CD14-positive monocyte (primary cell): ENCODE measurements at regions not wholly inside any gene's neighbourhood (a gene's known extent, or its start where the extent isn't known, plus 50 kb on each side); places are given as distances from the start of the nearest gene placed in this dataset.

Experiments
- DNase-seq, 3 donors: peaks; one replicate each; pipeline ENCODE4 v3.0.0-alpha.2; 2011 to 2022
- H2AFZ ChIP-seq: 2 replicates; pipeline ENCODE4 v1.6.0; 2012; ENCODE audit warnings: mild to moderate bottlenecking, low read depth, low read length, inconsistent platforms; ENCODE audit not compliant: insufficient read depth, poor library complexity, severe bottlenecking
- H3K27ac ChIP-seq, 2 donors: 1 replicate in 1 of 2; 2 replicates in 1 of 2; pipeline ENCODE4 v1.5.1; 2012 to 2013; ENCODE audit warnings: low read length in 2 of 2, control low read depth in 1 of 2, inconsistent platforms in 1 of 2, low read depth in 1 of 2, mild to moderate bottlenecking in 1 of 2
- H3K27me3 ChIP-seq, 2 donors: one replicate each; pipeline versions ENCODE4 v1.6.0 to v1.6.1; 2011 to 2013; ENCODE audit warnings: low read length in 2 of 2; ENCODE audit not compliant: control insufficient read depth in 2 of 2, insufficient read depth in 2 of 2
- H3K36me3 ChIP-seq, 2 donors: replicated peaks in 1 of 2; 1 replicate in 1 of 2; 2 replicates in 1 of 2; pipeline versions ENCODE4 v1.5.1 to v1.6.1; 2012 to 2013; ENCODE audit warnings: low read length in 2 of 2, control low read depth in 1 of 2, inconsistent platforms in 1 of 2, mild to moderate bottlenecking in 1 of 2; ENCODE audit not compliant: insufficient read depth in 2 of 2, control insufficient read depth in 1 of 2
- H3K4me1 ChIP-seq, 2 donors: 1 replicate in 1 of 2; 2 replicates in 1 of 2; pipeline versions ENCODE4 v1.5.1 to v1.6.1; 2012 to 2013; ENCODE audit warnings: low read length in 2 of 2, control low read depth in 1 of 2, inconsistent platforms in 1 of 2, mild to moderate bottlenecking in 1 of 2, moderate library complexity in 1 of 2; ENCODE audit not compliant: insufficient read depth in 2 of 2, control insufficient read depth in 1 of 2
- H3K4me2 ChIP-seq: replicated peaks from 2 replicates; pipeline ENCODE3; 2012; ENCODE audit warnings: low read length, moderate library complexity, mild to moderate bottlenecking; ENCODE audit not compliant: poor library complexity, severe bottlenecking; ENCODE audit errors: extremely low read depth
- H3K4me3 ChIP-seq, 3 experiments: fragments of 200-600 bp in 1 of 3; sonication (generic) in 1 of 3; replicated peaks in 1 of 3; 1 replicate in 2 of 3; 2 replicates in 1 of 3; pipeline ENCODE4 v1.5.1; 2011 to 2013; ENCODE audit warnings: low read length in 3 of 3, mild to moderate bottlenecking in 3 of 3, control low read depth in 2 of 3, low read depth in 2 of 3, inconsistent platforms in 1 of 3, moderate library complexity in 1 of 3
- H3K79me2 ChIP-seq: 2 replicates; pipeline ENCODE4 v1.6.0; 2012; ENCODE audit warnings: mild to moderate bottlenecking, control low read depth, inconsistent platforms, low read length, moderate library complexity; ENCODE audit not compliant: insufficient read depth
- H3K9ac ChIP-seq: 2 replicates; pipeline ENCODE4 v1.6.0; 2017; ENCODE audit warnings: low read length, mild to moderate bottlenecking; ENCODE audit not compliant: insufficient read depth, poor library complexity, severe bottlenecking
- H3K9me3 ChIP-seq, 2 donors: replicated peaks in 1 of 2; 1 replicate in 1 of 2; 2 replicates in 1 of 2; pipeline versions ENCODE4 v1.5.1 to v1.6.1; 2012 to 2013; ENCODE audit warnings: low read length in 2 of 2, control low read depth in 1 of 2; ENCODE audit not compliant: control insufficient read depth in 1 of 2, insufficient read depth in 1 of 2
- H4K20me1 ChIP-seq: 2 replicates; pipeline ENCODE4 v1.6.0; 2012; ENCODE audit warnings: mild to moderate bottlenecking, low read length, control low read depth, moderate library complexity; ENCODE audit not compliant: insufficient read depth
- H3K27ac Mint-ChIP-seq, 7 donors: one replicate each; pipeline ENCODE4 v1.8.0; 2020; ENCODE audit warnings: mild to moderate bottlenecking in 7 of 7, mixed read lengths in 7 of 7, moderate library complexity in 6 of 7, inconsistent platforms in 2 of 7
- H3K27me3 Mint-ChIP-seq, 3 donors: one replicate each; pipeline ENCODE4 v1.8.0; 2021 to 2022; ENCODE audit warnings: low read depth in 3 of 3, mild to moderate bottlenecking in 3 of 3, mixed read lengths in 3 of 3, moderate library complexity in 3 of 3, inconsistent platforms in 1 of 3
- H3K36me3 Mint-ChIP-seq, 2 donors: one replicate each; pipeline ENCODE4 v1.8.0; 2020; ENCODE audit warnings: mixed read lengths in 2 of 2, inconsistent platforms in 1 of 2, mild to moderate bottlenecking in 1 of 2
- H3K4me1 Mint-ChIP-seq: one replicate; pipeline ENCODE4 v1.8.0; 2020; ENCODE audit warnings: mild to moderate bottlenecking, mixed read lengths
- H3K4me3 Mint-ChIP-seq, 2 donors: one replicate each; pipeline ENCODE4 v1.8.0; 2020; ENCODE audit warnings: mild to moderate bottlenecking in 2 of 2, mixed read lengths in 2 of 2, moderate library complexity in 1 of 2
- H3K9me3 Mint-ChIP-seq, 7 donors: one replicate each; pipeline ENCODE4 v1.8.0; 2020 to 2022; ENCODE audit warnings: mixed read lengths in 7 of 7, mild to moderate bottlenecking in 6 of 7, moderate library complexity in 6 of 7, inconsistent platforms in 2 of 7
- WGBS: methylation state at CpG from one replicate; pipeline ENCODE4 v1.1.5; 2013; ENCODE audit warnings: missing lambda C conversion rate; ENCODE audit not compliant: insufficient coverage; 5-methylcytosine and 5-hydroxymethylcytosine counted together
- intact Hi-C, 2 donors: fragments of 100-400 bp; cut with micrococcal nuclease; formaldehyde crosslinking; loops; one replicate each; pipeline versions ENCODE4 v1.15.0 to v1.15.1; 2023
- TF ChIP-seq, protein P1 (sequence below): fragments of 200-600 bp; IDR thresholded peaks from one replicate; pipeline ENCODE4 v1.8.0; 2022; ENCODE audit warnings: antibody characterized with exemption, mild to moderate bottlenecking

DNA sequence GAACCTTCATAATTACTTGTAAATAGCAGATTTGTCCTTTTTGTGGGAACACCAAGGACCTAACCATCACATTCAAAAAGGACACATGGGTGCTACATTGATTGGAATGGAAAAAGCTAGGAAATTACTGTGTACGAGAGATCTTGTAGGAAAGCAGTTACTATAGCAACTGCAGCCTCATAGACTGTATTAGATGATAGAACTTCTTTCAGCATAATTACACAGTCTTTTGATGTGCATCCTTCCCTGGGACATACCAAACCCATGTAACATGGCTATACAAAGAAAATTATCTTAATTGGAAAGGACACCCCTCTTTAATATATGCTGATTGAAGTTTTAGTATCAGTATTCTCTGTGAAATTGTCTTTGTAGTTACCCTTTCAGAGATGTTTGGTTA lies 130.7 kb upstream of the CTSO start:
- Histone ChIP-seq H3K27ac (no peak overlapping the region), H3K9me3 (no peaks in the 10 kb centered on the region), H2AFZ (no peak overlapping the region), H3K79me2 (no peaks in the 10 kb centered on the region), H3K4me1 (no peaks in the 10 kb centered on the region), H3K36me3 (no peaks in the 10 kb centered on the region), H3K4me2 (no peak overlapping the region), H3K27me3 (no peaks in the 10 kb centered on the region), H3K9ac (no peak overlapping the region), H4K20me1 (no peaks in the 10 kb centered on the region), H3K4me3 (no peak overlapping the region)
- Mint-ChIP-seq H3K27ac (no peak overlapping the region), H3K9me3 (no peaks in the 10 kb centered on the region), H3K4me3 (no peak overlapping the region), H3K4me1 (no peaks in the 10 kb centered on the region), H3K27me3 (peaks cover 0 to 1% (median 0%) of the 10 kb centered on the region in 3 donors), H3K36me3 (no peaks in the 10 kb centered on the region)
- no peak for DNase-seq
- WGBS, result no CpG with 5 or more reads among the region's 1 CpG
- TF ChIP-seq, protein P1, sequence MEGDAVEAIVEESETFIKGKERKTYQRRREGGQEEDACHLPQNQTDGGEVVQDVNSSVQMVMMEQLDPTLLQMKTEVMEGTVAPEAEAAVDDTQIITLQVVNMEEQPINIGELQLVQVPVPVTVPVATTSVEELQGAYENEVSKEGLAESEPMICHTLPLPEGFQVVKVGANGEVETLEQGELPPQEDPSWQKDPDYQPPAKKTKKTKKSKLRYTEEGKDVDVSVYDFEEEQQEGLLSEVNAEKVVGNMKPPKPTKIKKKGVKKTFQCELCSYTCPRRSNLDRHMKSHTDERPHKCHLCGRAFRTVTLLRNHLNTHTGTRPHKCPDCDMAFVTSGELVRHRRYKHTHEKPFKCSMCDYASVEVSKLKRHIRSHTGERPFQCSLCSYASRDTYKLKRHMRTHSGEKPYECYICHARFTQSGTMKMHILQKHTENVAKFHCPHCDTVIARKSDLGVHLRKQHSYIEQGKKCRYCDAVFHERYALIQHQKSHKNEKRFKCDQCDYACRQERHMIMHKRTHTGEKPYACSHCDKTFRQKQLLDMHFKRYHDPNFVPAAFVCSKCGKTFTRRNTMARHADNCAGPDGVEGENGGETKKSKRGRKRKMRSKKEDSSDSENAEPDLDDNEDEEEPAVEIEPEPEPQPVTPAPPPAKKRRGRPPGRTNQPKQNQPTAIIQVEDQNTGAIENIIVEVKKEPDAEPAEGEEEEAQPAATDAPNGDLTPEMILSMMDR, result no peak
- intact Hi-C loops, result no loop called here

DNA sequence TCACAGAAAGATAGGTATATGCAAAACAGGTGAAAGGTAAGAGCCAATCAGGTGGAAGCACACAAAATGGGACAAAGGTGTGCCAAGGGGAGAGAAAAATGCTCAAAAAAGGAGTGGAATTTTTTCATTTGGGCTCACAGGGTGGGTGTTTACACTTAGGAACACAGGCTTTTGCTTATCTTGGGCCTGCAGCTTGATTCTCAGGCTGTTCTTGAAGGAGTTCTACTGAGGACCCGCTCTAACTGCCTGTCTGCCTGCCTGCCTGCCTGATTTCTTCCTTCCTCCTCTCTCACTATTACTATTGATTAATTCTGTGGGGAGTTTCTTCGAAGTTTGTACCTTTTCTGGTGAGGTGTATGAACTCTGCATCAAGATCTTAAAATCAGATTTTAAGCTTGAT lies 120.3 kb upstream of the CTSO start:
- H3K36me3 Mint-ChIP-seq, result no peaks in the 10 kb centered on the region
- Histone ChIP-seq H3K27me3 (no peaks in the 10 kb centered on the region), H3K36me3 (no peaks in the 10 kb centered on the region), H3K4me3 (no peak overlapping the region), H3K27ac (no peak overlapping the region), H3K79me2 (no peaks in the 10 kb centered on the region), H4K20me1 (no peaks in the 10 kb centered on the region), H3K4me1 (no peaks in the 10 kb centered on the region), H3K9ac (no peak overlapping the region), H2AFZ (no peak overlapping the region), H3K4me2 (no peak overlapping the region), H3K9me3 (peaks cover 8 to 13% of the 10 kb centered on the region in 2 donors)
- no peaks in the 10 kb centered on the region for H3K4me1 Mint-ChIP-seq
- no peak for DNase-seq
- intact Hi-C loops, result no loop called here
- peaks cover 3 to 10% (median 6%) of the 10 kb centered on the region in 7 donors for H3K9me3 Mint-ChIP-seq
- no peak overlapping the region for H3K4me3 Mint-ChIP-seq
- no CpG with 5 or more reads among the region's 2 CpGs for WGBS
- TF ChIP-seq, protein P1, result no peak
- H3K27ac Mint-ChIP-seq, result no peak overlapping the region
- H3K27me3 Mint-ChIP-seq, result no peaks in the 10 kb centered on the region
